ACC112 (cell line): ENCODE measurements at regions not wholly inside any gene's neighbourhood (a gene's known extent, or its start where the extent isn't known, plus 50 kb on each side); places are given as distances from the start of the nearest gene placed in this dataset.

Experiments used
- H2AFZ ChIP-seq: fragments of 200-600 bp; sonication (generic); one replicate; pipeline ENCODE4 v1.6.0; 2017; ENCODE audit warnings: antibody characterized with exemption, low read length; ENCODE audit not compliant: unreplicated experiment
- H3K27ac ChIP-seq: fragments of 200-600 bp; sonication (generic); 2 replicates; pipeline ENCODE4 v1.5.1; 2014; ENCODE audit warnings: low read depth, mild to moderate bottlenecking, antibody characterized with exemption, low read length, moderate library complexity
- H3K27me3 ChIP-seq: fragments of 200-600 bp; sonication (generic); 2 replicates; pipeline ENCODE4 v1.6.1; 2014; ENCODE audit warnings: mild to moderate bottlenecking, antibody characterized with exemption, low read length, moderate library complexity, mixed read lengths; ENCODE audit not compliant: insufficient read depth
- H3K36me3 ChIP-seq: fragments of 200-600 bp; sonication (generic); 2 replicates; pipeline ENCODE4 v1.6.1; 2016; ENCODE audit warnings: mild to moderate bottlenecking, antibody characterized with exemption, low read length, moderate library complexity, mixed read lengths; ENCODE audit not compliant: insufficient read depth
- H3K4me1 ChIP-seq: fragments of 200-600 bp; sonication (generic); one replicate; pipeline ENCODE4 v1.6.1; 2016; ENCODE audit warnings: low read length, mixed read lengths; ENCODE audit not compliant: insufficient read depth, unreplicated experiment, control insufficient read depth
- H3K4me3 ChIP-seq: fragments of 200-600 bp; sonication (generic); 2 replicates; pipeline ENCODE4 v1.5.1; 2014; ENCODE audit warnings: mild to moderate bottlenecking, low read depth, low read length
- H3K79me2 ChIP-seq: fragments of 200-600 bp; sonication (generic); one replicate; pipeline ENCODE4 v1.6.0; 2016; ENCODE audit warnings: low read length; ENCODE audit not compliant: control insufficient read depth, unreplicated experiment, insufficient read depth

GRCh38 chr1:198915327-198916231, 276.7 kb downstream of the PTPRC start:
- H3K79me2 ChIP-seq, result peaks cover 97% of the 10 kb centered on the region
- H3K27ac ChIP-seq, result no peak overlapping the region
- H3K4me3 ChIP-seq, result no peak overlapping the region
- H3K36me3 ChIP-seq, result 0 out of 2 replicates have a peak, but pooled peaks cover 2% of the 10 kb centered on the region
- H3K27me3 ChIP-seq, result no peaks in the 10 kb centered on the region
- peaks cover 65% of the 10 kb centered on the region for H3K4me1 ChIP-seq
- H2AFZ ChIP-seq, result no peak overlapping the region

GRCh38 chr1:198917226-198917625, 278.4 kb downstream of the PTPRC start:
- H3K27me3 ChIP-seq, result no peaks in the 10 kb centered on the region
- peaks cover 88% of the 10 kb centered on the region for H3K79me2 ChIP-seq
- H3K4me1 ChIP-seq, result peaks cover 62% of the 10 kb centered on the region
- H3K4me3 ChIP-seq, result no peak overlapping the region
- no peak overlapping the region for H3K27ac ChIP-seq
- no peak overlapping the region for H2AFZ ChIP-seq
- 0 out of 2 replicates have a peak, but pooled peaks cover 2% of the 10 kb centered on the region for H3K36me3 ChIP-seq

GRCh38 chr1:198918920-198919319, 280.1 kb downstream of the PTPRC start:
- Histone ChIP-seq H3K79me2 (peaks cover 84% of the 10 kb centered on the region), H3K4me1 (peaks cover 46% of the 10 kb centered on the region), H2AFZ (no peak overlapping the region), H3K36me3 (0 out of 2 replicates have a peak, but pooled peaks cover 2% of the 10 kb centered on the region), H3K4me3 (peak overlapping the region; percentile 59), H3K27ac (peak overlapping the region; percentile 71), H3K27me3 (no peaks in the 10 kb centered on the region)

- Histone ChIP-seq H3K36me3 (no peaks in the 10 kb centered on the region), H3K4me3 (peak overlapping the region; percentile 59), H3K27ac (peak overlapping the region; percentile 71), H2AFZ (peak overlapping the region; percentile 34), H3K4me1 (peaks cover 41% of the 10 kb centered on the region), H3K79me2 (peaks cover 82% of the 10 kb centered on the region), H3K27me3 (no peaks in the 10 kb centered on the region)
These were observed 281.0 kb downstream of the PTPRC start for GRCh38 chr1:198919667-198920398.

- Histone ChIP-seq H3K27me3 (no peaks in the 10 kb centered on the region), H2AFZ (no peak overlapping the region), H3K4me3 (no peak overlapping the region), H3K79me2 (peaks cover 77% of the 10 kb centered on the region), H3K4me1 (peaks cover 27% of the 10 kb centered on the region), H3K36me3 (peaks cover 4% of the 10 kb centered on the region; the same call in 1 of the 2 replicates), H3K27ac (no peak overlapping the region)
These were observed 284.0 kb downstream of the PTPRC start for GRCh38 chr1:198922638-198923430.

- no peak overlapping the region for H3K27ac ChIP-seq
- no peak overlapping the region for H2AFZ ChIP-seq
- peaks cover 71% of the 10 kb centered on the region for H3K79me2 ChIP-seq
- peaks cover 4% of the 10 kb centered on the region; the same call in 1 of the 2 replicates for H3K36me3 ChIP-seq
- H3K4me1 ChIP-seq, result peaks cover 15% of the 10 kb centered on the region
- no peaks in the 10 kb centered on the region for H3K27me3 ChIP-seq
- H3K4me3 ChIP-seq, result no peak overlapping the region
These were observed 285.2 kb downstream of the PTPRC start for GRCh38 chr1:198923993-198924392.

GRCh38 chr1:198925567-198925966, 286.7 kb downstream of the PTPRC start:
- Histone ChIP-seq H3K36me3 (peaks cover 4% of the 10 kb centered on the region; the same call in 1 of the 2 replicates), H2AFZ (no peak overlapping the region), H3K27ac (no peak overlapping the region), H3K79me2 (peaks cover 70% of the 10 kb centered on the region), H3K27me3 (no peaks in the 10 kb centered on the region), H3K4me3 (no peak overlapping the region), H3K4me1 (peaks cover 10% of the 10 kb centered on the region)

- Histone ChIP-seq H3K4me3 (no peak overlapping the region), H3K36me3 (peaks cover 4% of the 10 kb centered on the region; the same call in 1 of the 2 replicates), H3K4me1 (peaks cover 10% of the 10 kb centered on the region), H2AFZ (no peak overlapping the region), H3K27me3 (no peaks in the 10 kb centered on the region), H3K27ac (no peak overlapping the region), H3K79me2 (peaks cover 76% of the 10 kb centered on the region)
These were observed 288.3 kb downstream of the PTPRC start for GRCh38 chr1:198927129-198927528.

GRCh38 chr1:198929111-198929604, 290.3 kb downstream of the PTPRC start:
- Histone ChIP-seq H3K79me2 (peaks cover 79% of the 10 kb centered on the region), H3K27ac (no peak overlapping the region), H3K4me1 (peaks cover 27% of the 10 kb centered on the region), H3K27me3 (no peaks in the 10 kb centered on the region), H2AFZ (no peak overlapping the region), H3K4me3 (no peak overlapping the region), H3K36me3 (peaks cover 12% of the 10 kb centered on the region; the same call in 1 of the 2 replicates)
